ENCODE measurements at regions not wholly inside any gene's neighbourhood (a gene's known extent, or its start where the extent isn't known, plus 50 kb on each side); places are given as distances from the start of the nearest gene placed in this dataset.

DNA sequence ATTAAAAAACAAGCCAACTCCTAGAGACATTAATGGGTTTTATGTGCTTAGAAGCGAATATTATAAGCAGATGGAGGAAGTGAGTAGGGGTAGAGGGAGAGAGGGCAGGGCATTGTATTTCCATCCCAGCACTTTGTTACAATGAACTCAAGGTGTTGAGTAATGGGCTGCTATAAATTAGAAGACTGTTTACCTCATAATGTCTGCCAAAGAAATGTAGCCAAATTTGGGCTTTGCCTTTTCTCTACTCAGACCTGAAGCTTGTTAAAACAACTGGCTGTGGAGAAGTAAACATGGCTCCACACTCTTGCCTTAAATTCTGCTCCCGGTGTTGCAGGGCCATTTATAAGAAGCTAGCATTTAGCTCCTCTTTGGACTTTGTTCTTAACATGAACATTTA lies 134.7 kb downstream of the PMP22 start:
- Histone ChIP-seq H3K79me2 (ENCODE audit: control insufficient read depth in 1 of 2, insufficient read depth in 2 of 2, low read length in 2 of 2) (no peaks in the 10 kb centered on the region), H4K91ac (replicated peaks; ENCODE audit: insufficient read length, low read length) (no peak overlapping the region), H3K56ac (replicated peaks; ENCODE audit: insufficient read length, low read depth, low read length) (no peak overlapping the region), H2AK5ac (ENCODE audit: low read depth, low read length) (no peak overlapping the region), H3K79me1 (ENCODE audit: low read depth, low read length) (no peaks in the 10 kb centered on the region), H3K4me1 (replicated peaks in 1 of 4; ENCODE audit: control insufficient read depth in 3 of 4, insufficient read depth in 4 of 4, low read length in 3 of 4) (no peaks in the 10 kb centered on the region), H2BK15ac (ENCODE audit: low read length) (no peak overlapping the region), H3K23ac (ENCODE audit: insufficient read length) (no peak overlapping the region), H2BK12ac (ENCODE audit: low read depth, low read length) (no peak overlapping the region), H2AFZ (ENCODE audit: low read length) (no peak overlapping the region), H3K4me2 (ENCODE audit: insufficient read depth in 1 of 2, low read depth in 2 of 2, low read length in 2 of 2) (no peak overlapping the region), H3K9ac (replicated peaks in 1 of 4; ENCODE audit: extremely low read depth in 1 of 4, low read depth in 3 of 4, low read length in 3 of 4) (no peak overlapping the region), H2BK5ac (ENCODE audit: low read depth, low read length) (no peak overlapping the region), H3K9me3 (ENCODE audit: insufficient read depth in 2 of 2, low read depth in 1 of 2, low read length in 1 of 2) (peaks cover 6 to 7% of the 10 kb centered on the region in 2 experiments; a peak in 3 of 4 replicates), H3K36me3 (ENCODE audit: control insufficient read depth in 2 of 4, insufficient read depth in 4 of 4, low read length in 3 of 4) (no peaks in the 10 kb centered on the region; a peak in 1 of 8 replicates), H3K27ac (ENCODE audit: low read depth, low read length) (no peak overlapping the region), H3K14ac (ENCODE audit: insufficient read length) (no peak overlapping the region), H4K8ac (ENCODE audit: extremely low read depth, insufficient read depth, low read length) (no peak overlapping the region), H2BK20ac (ENCODE audit: low read length) (no peak overlapping the region), H3K18ac (ENCODE audit: extremely low read depth, low read length) (no peak overlapping the region), H3K4ac (replicated peaks; ENCODE audit: insufficient read length, low read depth, low read length) (no peak overlapping the region), H3K4me3 (ENCODE audit: extremely low read depth in 1 of 4, insufficient read depth in 2 of 4, low read depth in 3 of 4, low read length in 4 of 4) (no peak overlapping the region), H4K5ac (ENCODE audit: insufficient read length, low read depth, low read length) (no peak overlapping the region), H2BK120ac (replicated peaks; ENCODE audit: low read depth, low read length) (no peak overlapping the region), H3K27me3 (replicated peaks in 1 of 4; ENCODE audit: control insufficient read depth in 3 of 4, extremely low read depth in 1 of 4, insufficient read depth in 3 of 4, low read length in 3 of 4) (no peaks in the 10 kb centered on the region), H3K23me2 (ENCODE audit: low read depth, low read length) (no peaks in the 10 kb centered on the region), H4K20me1 (replicated peaks in 1 of 2; ENCODE audit: control insufficient read depth in 1 of 2, insufficient read depth in 2 of 2, low read length in 2 of 2) (no peaks in the 10 kb centered on the region)
- ChIA-PET POLR2A (ENCODE audit: partially characterized antibody) (no interaction called here), CTCF (ENCODE audit: partially characterized antibody) (interaction anchor here (2.4 kb wide), 1 partner anchor 41 kb away, joined by 7 read pairs; no protein-coding TSS in a partner anchor)
- 93% methylated on average over 2 of the region's 2 CpGs; no CpG with 5 or more reads in 1 of the 2 experiments for WGBS, 2 experiments (ENCODE audit: extremely low coverage in 1 of 2, insufficient coverage in 1 of 2, insufficient read length in 1 of 2, insufficient replicate concordance in 2 of 2, low coverage in 1 of 2, low lambda C conversion rate in 2 of 2, missing lambda C conversion rate in 1 of 2)
- DNase-seq (ENCODE audit: low read depth in 1 of 2, low spot score in 2 of 2) (no peak), FAIRE-seq (no peak)
- no peak for TF ChIP-seq SP1 (IDR thresholded peaks at IDR 0.05; ENCODE audit: low read depth, low read length)
- TF ChIP-seq KDM5A (IDR thresholded peaks at IDR 0.05; ENCODE audit: low read length): no peak
- TF ChIP-seq, protein P1, sequence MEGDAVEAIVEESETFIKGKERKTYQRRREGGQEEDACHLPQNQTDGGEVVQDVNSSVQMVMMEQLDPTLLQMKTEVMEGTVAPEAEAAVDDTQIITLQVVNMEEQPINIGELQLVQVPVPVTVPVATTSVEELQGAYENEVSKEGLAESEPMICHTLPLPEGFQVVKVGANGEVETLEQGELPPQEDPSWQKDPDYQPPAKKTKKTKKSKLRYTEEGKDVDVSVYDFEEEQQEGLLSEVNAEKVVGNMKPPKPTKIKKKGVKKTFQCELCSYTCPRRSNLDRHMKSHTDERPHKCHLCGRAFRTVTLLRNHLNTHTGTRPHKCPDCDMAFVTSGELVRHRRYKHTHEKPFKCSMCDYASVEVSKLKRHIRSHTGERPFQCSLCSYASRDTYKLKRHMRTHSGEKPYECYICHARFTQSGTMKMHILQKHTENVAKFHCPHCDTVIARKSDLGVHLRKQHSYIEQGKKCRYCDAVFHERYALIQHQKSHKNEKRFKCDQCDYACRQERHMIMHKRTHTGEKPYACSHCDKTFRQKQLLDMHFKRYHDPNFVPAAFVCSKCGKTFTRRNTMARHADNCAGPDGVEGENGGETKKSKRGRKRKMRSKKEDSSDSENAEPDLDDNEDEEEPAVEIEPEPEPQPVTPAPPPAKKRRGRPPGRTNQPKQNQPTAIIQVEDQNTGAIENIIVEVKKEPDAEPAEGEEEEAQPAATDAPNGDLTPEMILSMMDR (IDR thresholded peaks at IDR 0.05; ENCODE audit: control extremely low read depth in 1 of 3, insufficient read depth in 1 of 3, low read depth in 1 of 3, low read length in 3 of 3): no peak
- no peak for TF ChIP-seq SAP30 (IDR thresholded peaks at IDR 0.05; ENCODE audit: insufficient read depth, insufficient replicate concordance, low read length)
- no peak for TF ChIP-seq GTF2F1 (IDR thresholded peaks at IDR 0.05; ENCODE audit: borderline replicate concordance, low read depth, low read length)
- TF ChIP-seq POU5F1 (IDR thresholded peaks at IDR 0.05; ENCODE audit: low read depth, low read length): no peak
- TF ChIP-seq CHD2 (IDR thresholded peaks at IDR 0.05; ENCODE audit: low read length): no peak
- no peak for TF ChIP-seq BRCA1 (IDR thresholded peaks at IDR 0.05; ENCODE audit: low read depth, low read length)
- TF ChIP-seq BCL11A (IDR thresholded peaks at IDR 0.05; ENCODE audit: low read depth in 2 of 2, low read length in 2 of 2): no peak
- TF ChIP-seq, protein P2, sequence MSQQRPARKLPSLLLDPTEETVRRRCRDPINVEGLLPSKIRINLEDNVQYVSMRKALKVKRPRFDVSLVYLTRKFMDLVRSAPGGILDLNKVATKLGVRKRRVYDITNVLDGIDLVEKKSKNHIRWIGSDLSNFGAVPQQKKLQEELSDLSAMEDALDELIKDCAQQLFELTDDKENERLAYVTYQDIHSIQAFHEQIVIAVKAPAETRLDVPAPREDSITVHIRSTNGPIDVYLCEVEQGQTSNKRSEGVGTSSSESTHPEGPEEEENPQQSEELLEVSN (IDR thresholded peaks at IDR 0.05): no peak
- TF ChIP-seq CBX5 (IDR thresholded peaks at IDR 0.05; ENCODE audit: low read depth, low read length): no peak

Data from H1 (cell line).